Colonic mucosa (tissue), 4 donors: ENCODE measurements at regions not wholly inside any gene's neighbourhood (a gene's known extent, or its start where the extent isn't known, plus 50 kb on each side); places are given as distances from the start of the nearest gene placed in this dataset.
A peak's percentile ranks its signal among the peaks of the same experiment; 100 is the strongest.

Source experiments
- DNase-seq: peaks from one replicate; pipeline ENCODE4 v3.0.0-alpha.2; 2020
- H3K27ac ChIP-seq: fragments of 200-600 bp; one replicate; pipeline ENCODE4 v1.8.0; 2021
- H3K27me3 ChIP-seq: fragments of 200-600 bp; one replicate; pipeline ENCODE4 v1.8.0; 2021
- H3K36me3 ChIP-seq: fragments of 200-600 bp; one replicate; pipeline ENCODE4 v1.8.0; 2021
- H3K4me1 ChIP-seq: fragments of 200-600 bp; one replicate; pipeline ENCODE4 v1.8.0; 2021; ENCODE audit warnings: mild to moderate bottlenecking
- H3K4me3 ChIP-seq: fragments of 200-600 bp; one replicate; pipeline ENCODE4 v1.8.0; 2021
- H3K9ac ChIP-seq, 2 donors: one replicate each; pipeline ENCODE4 v1.7.0; 2013; ENCODE audit warnings: control low read depth in 2 of 2, low read depth in 2 of 2, low read length in 2 of 2
- H3K9me3 ChIP-seq: fragments of 200-600 bp; one replicate; pipeline ENCODE4 v1.8.0; 2021
- CTCF ChIP-seq: fragments of 200-600 bp; IDR thresholded peaks from one replicate; pipeline ENCODE4 v1.8.0; 2022; ENCODE audit warnings: antibody characterized with exemption, mild to moderate bottlenecking
- intact Hi-C: fragments of 100-400 bp; cut with DNase I; formaldehyde crosslinking; loops from one replicate; pipeline ENCODE4 v1.14.1; 2022
- donor health status: healthy.
- donor health status: DM: no; HTN: no; CAD: no.
- donor health status: DM: no; HTN: no; CAD: no.

- peak overlapping the region; percentile 36 for H3K4me3 ChIP-seq
- intact Hi-C loops = no loop called here
- TF ChIP-seq CTCF = peak; percentile 40
Measured at GRCh38 chrX:115892787-115893671, 277.5 kb upstream of the AGTR2 start.

GRCh38 chrX:115894087-115894486, 276.5 kb upstream of the AGTR2 start:
- intact Hi-C loops = no loop called here
- Histone ChIP-seq H3K36me3 (no peaks in the 10 kb centered on the region), H3K9me3 (no peaks in the 10 kb centered on the region), H3K4me1 (peaks cover 5% of the 10 kb centered on the region), H3K9ac (no peak overlapping the region), H3K27ac (no peak overlapping the region), H3K27me3 (no peaks in the 10 kb centered on the region), H3K4me3 (no peak overlapping the region)
- peak; percentile 29 for TF ChIP-seq CTCF
- DNase-seq = peak; percentile 41

More at GRCh38 chrX:115892787-115893671, 277.5 kb upstream of the AGTR2 start:
- Histone ChIP-seq H3K36me3 (no peaks in the 10 kb centered on the region), H3K4me1 (peaks cover 5% of the 10 kb centered on the region), H3K27ac (peak overlapping the region; percentile 61), H3K9me3 (no peaks in the 10 kb centered on the region), H3K9ac (peak overlapping the region in 1 of 2 donors; percentile 61), H3K27me3 (no peaks in the 10 kb centered on the region)
- DNase-seq = peak; percentile 79

GRCh38 chrX:115895678-115896329, 274.7 kb upstream of the AGTR2 start:
- Histone ChIP-seq H3K9ac (no peak overlapping the region), H3K27me3 (no peaks in the 10 kb centered on the region), H3K9me3 (no peaks in the 10 kb centered on the region), H3K4me3 (no peak overlapping the region), H3K4me1 (peaks cover 5% of the 10 kb centered on the region), H3K27ac (no peak overlapping the region), H3K36me3 (no peaks in the 10 kb centered on the region)
- DNase-seq = no peak
- intact Hi-C loops = no loop called here
- no peak for TF ChIP-seq CTCF

GRCh38 chrX:115896362-115896761, 274.2 kb upstream of the AGTR2 start:
- H3K9me3 ChIP-seq = no peaks in the 10 kb centered on the region
- no peak for DNase-seq
- TF ChIP-seq CTCF = no peak
- no peak overlapping the region for H3K27ac ChIP-seq
- peaks cover 5% of the 10 kb centered on the region for H3K4me1 ChIP-seq
- no peak overlapping the region for H3K9ac ChIP-seq
- H3K36me3 ChIP-seq = no peaks in the 10 kb centered on the region
- intact Hi-C loops = no loop called here
- no peaks in the 10 kb centered on the region for H3K27me3 ChIP-seq
- H3K4me3 ChIP-seq = no peak overlapping the region

GRCh38 chrX:115897956-115898355, 272.6 kb upstream of the AGTR2 start:
- no peak for TF ChIP-seq CTCF
- no peak overlapping the region for H3K9ac ChIP-seq
- H3K4me3 ChIP-seq = no peak overlapping the region
- H3K4me1 ChIP-seq = no peaks in the 10 kb centered on the region
- DNase-seq = no peak
- no peaks in the 10 kb centered on the region for H3K9me3 ChIP-seq
- H3K27me3 ChIP-seq = no peaks in the 10 kb centered on the region
- intact Hi-C loops = no loop called here
- no peak overlapping the region for H3K27ac ChIP-seq
- H3K36me3 ChIP-seq = no peaks in the 10 kb centered on the region
